A549 (cell line): ENCODE measurements at regions not wholly inside any gene's neighbourhood (a gene's known extent, or its start where the extent isn't known, plus 50 kb on each side); places are given as distances from the start of the nearest gene placed in this dataset.

Experiments
- ATAC-seq, 2 experiments: fragments of 200-7000 bp in 1 of 2; fragments of >200 bp in 1 of 2; cut with Nextera tagmentation in 1 of 2; cut with Tn5 transposase in 1 of 2; 3 replicates each; pipeline versions ENCODE4 v1.8.0 to v1.9.1; 2018 to 2020; ENCODE audit warnings: mild to moderate bottlenecking in 1 of 2, moderate library complexity in 1 of 2
- CTCF ChIA-PET: fragments of 300-600 bp; sonication (Branson Sonifier 250); formaldehyde crosslinking; extraction: SDS; loops from one replicate; lab custom pipeline; 2021; ENCODE audit warnings: antibody characterized with exemption, inconsistent platforms; lab: Yijun Ruan, JAX
- POLR2A ChIA-PET: fragments of 350-600 bp; formaldehyde crosslinking; extraction: SDS; loops from one replicate; lab custom pipeline; 2021; ENCODE audit warnings: antibody characterized with exemption, inconsistent platforms; lab: Yijun Ruan, JAX
- DNase-seq, 2 experiments: peaks; one replicate each; pipeline versions ENCODE4 v3.0.0 to v3.0.0-alpha.2; 2011 to 2016; ENCODE audit warnings: low read depth in 1 of 2, low spot score in 1 of 2
- FAIRE-seq: peaks from 2 replicates; lab custom pipeline; 2011; peaks lifted over from hg19 to GRCh38; lab: Jason Lieb, UNC
- H3K27ac ChIP-seq, 2 experiments: fragments of >200 bp; sonication (Bioruptor Twin); formaldehyde crosslinking; 3 replicates each; pipeline ENCODE4 v1.5.1; 2016 to 2017
- H3K4me1 ChIP-seq: fragments of >200 bp; sonication (Bioruptor Twin); formaldehyde crosslinking; 3 replicates; pipeline ENCODE4 v1.6.1; 2016
- H3K4me2 ChIP-seq: fragments of >200 bp; sonication (Bioruptor Twin); formaldehyde crosslinking; 3 replicates; pipeline ENCODE4 v1.6.1; 2016
- H3K4me3 ChIP-seq: fragments of >200 bp; sonication (Bioruptor Twin); formaldehyde crosslinking; 3 replicates; pipeline ENCODE4 v1.5.1; 2016
- H3K9me3 ChIP-seq: fragments of >200 bp; sonication (Bioruptor Twin); formaldehyde crosslinking; 3 replicates; pipeline ENCODE4 v1.6.1; 2016
- BHLHE40 ChIP-seq: IDR thresholded peaks from 2 replicates; pipeline ENCODE4 v1.6.1; 2012; ENCODE audit warnings: low read depth, low read length, inconsistent platforms
- CHD2 ChIP-seq: fragments of 150-350 bp; IDR thresholded peaks from 2 replicates; pipeline ENCODE4 v1.6.1; 2014; ENCODE audit warnings: low read length; ENCODE audit not compliant: partially characterized antibody
- EHF ChIP-seq: fragments of 250-450 bp; sonication (Bioruptor Pico); IDR thresholded peaks from 2 replicates; pipeline ENCODE4 v1.5.0; 2020; ENCODE audit warnings: mild to moderate bottlenecking
- ESRRA ChIP-seq: fragments of 150-350 bp; IDR thresholded peaks from 2 replicates; pipeline ENCODE4 v1.6.1; 2014; ENCODE audit warnings: mild to moderate bottlenecking, low read length, borderline replicate concordance
- FOXS1 ChIP-seq: fragments of 250-450 bp; sonication (Bioruptor Pico); IDR thresholded peaks from 2 replicates; pipeline ENCODE4 v1.5.0; 2020; ENCODE audit warnings: mild to moderate bottlenecking, moderate library complexity
- HOXA7 ChIP-seq: fragments of 250-450 bp; sonication (Bioruptor Pico); IDR thresholded peaks from 2 replicates; pipeline ENCODE4 v1.5.0; 2020; ENCODE audit warnings: mild to moderate bottlenecking, moderate library complexity
- MAFK ChIP-seq: fragments of 450-650 bp; IDR thresholded peaks from 2 replicates; pipeline ENCODE4 v1.6.1; 2014; ENCODE audit not compliant: partially characterized antibody
- NFE2L2 ChIP-seq: fragments of 150-350 bp; conservative IDR thresholded peaks from 2 replicates; pipeline ENCODE4 v1.6.1; 2014; ENCODE audit warnings: low read length
- NR3C1 ChIP-seq: fragments of >200 bp; sonication (Bioruptor Twin); formaldehyde crosslinking; IDR thresholded peaks from 3 replicates; pipeline ENCODE4 v1.6.1; 2017
- SMC3 ChIP-seq: fragments of >200 bp; sonication (Bioruptor Twin); formaldehyde crosslinking; IDR thresholded peaks from 3 replicates; pipeline ENCODE4 v1.6.1; 2018; ENCODE audit warnings: inconsistent platforms
- SREBF2 ChIP-seq: fragments of 450-650 bp; IDR thresholded peaks from 2 replicates; pipeline ENCODE4 v1.6.1; 2014; ENCODE audit warnings: mild to moderate bottlenecking, moderate library complexity
- ZSCAN20 ChIP-seq: fragments of 250-450 bp; sonication (Bioruptor Pico); IDR thresholded peaks from 2 replicates; pipeline ENCODE4 v1.8.0; 2022; ENCODE audit warnings: mild to moderate bottlenecking, moderate library complexity
- whole genome bisulfite sequencing: methylation state at CpG from one replicate; pipeline ENCODE4 v1.1.6; 2017; ENCODE audit errors: missing lambda C conversion rate; 5-methylcytosine and 5-hydroxymethylcytosine counted together
- TF ChIP-seq, protein P1 (sequence below): fragments of 250-450 bp; sonication (Bioruptor Pico); IDR thresholded peaks from 2 replicates; pipeline ENCODE4 v1.5.0; 2020; ENCODE audit warnings: low read depth, mild to moderate bottlenecking, moderate library complexity
- TF ChIP-seq, protein P2 (sequence below): fragments of 150-350 bp; IDR thresholded peaks from 2 replicates; pipeline ENCODE4 v1.6.1; 2014; ENCODE audit warnings: low read depth, mild to moderate bottlenecking, low read length
- TF ChIP-seq, protein P3 (sequence below): fragments of 200-600 bp; sonication (generic); IDR thresholded peaks from 2 replicates; pipeline ENCODE4 v1.6.1; 2016; ENCODE audit warnings: antibody characterized with exemption, mild to moderate bottlenecking, moderate library complexity
- TF ChIP-seq, protein P4 (sequence below): IDR thresholded peaks from 2 replicates; pipeline ENCODE4 v1.6.1; 2012

GRCh38 chr7:23942032-23942431, 232.0 kb downstream of the STK31 start:
- ATAC-seq (no peak), FAIRE-seq (no peak), DNase-seq (no peak)
- ChIA-PET POLR2A (no interaction called here), CTCF (no interaction called here)
- Histone ChIP-seq H3K4me3 (no peak overlapping the region), H3K4me1 (no peaks in the 10 kb centered on the region), H3K9me3 (no peaks in the 10 kb centered on the region), H3K4me2 (no peak overlapping the region), H3K27ac (no peak overlapping the region)
- no peak for TF ChIP-seq ESRRA
- TF ChIP-seq FOXS1 (CRISPR knock-in tag): no peak
- TF ChIP-seq CHD2: no peak
- peak; percentile 48 for TF ChIP-seq MAFK
- 56% methylated on average over 2 of the region's 2 CpGs for WGBS

DNA sequence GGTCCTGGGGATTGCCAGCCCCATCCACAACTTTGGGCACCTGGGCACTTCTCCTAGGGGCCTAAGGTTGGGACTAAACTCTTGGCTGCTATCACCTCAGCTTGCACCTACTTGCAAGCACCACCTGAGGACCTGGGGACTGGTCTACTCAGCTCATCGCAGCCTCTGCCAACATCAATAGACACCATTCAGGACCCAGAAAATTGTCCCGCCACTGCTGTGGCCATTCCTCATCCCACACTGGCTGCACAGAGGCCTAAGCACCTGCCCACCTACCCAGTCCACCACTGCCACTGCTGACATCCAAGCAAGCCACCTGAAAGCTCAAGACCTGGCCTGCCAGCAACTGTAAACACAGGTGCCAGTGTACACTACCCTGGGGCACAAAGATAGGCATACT, 234.1 kb downstream of the STK31 start:
- Histone ChIP-seq H3K9me3 (no peaks in the 10 kb centered on the region), H3K4me2 (no peak overlapping the region), H3K4me1 (no peaks in the 10 kb centered on the region), H3K27ac (no peak overlapping the region), H3K4me3 (no peak overlapping the region)
- ChIA-PET POLR2A (no interaction called here), CTCF (no interaction called here)
- FAIRE-seq: no peak
- TF ChIP-seq, protein P1, sequence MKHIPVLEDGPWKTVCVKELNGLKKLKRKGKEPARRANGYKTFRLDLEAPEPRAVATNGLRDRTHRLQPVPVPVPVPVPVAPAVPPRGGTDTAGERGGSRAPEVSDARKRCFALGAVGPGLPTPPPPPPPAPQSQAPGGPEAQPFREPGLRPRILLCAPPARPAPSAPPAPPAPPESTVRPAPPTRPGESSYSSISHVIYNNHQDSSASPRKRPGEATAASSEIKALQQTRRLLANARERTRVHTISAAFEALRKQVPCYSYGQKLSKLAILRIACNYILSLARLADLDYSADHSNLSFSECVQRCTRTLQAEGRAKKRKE (CRISPR knock-in tag): no peak
- TF ChIP-seq, protein P2, sequence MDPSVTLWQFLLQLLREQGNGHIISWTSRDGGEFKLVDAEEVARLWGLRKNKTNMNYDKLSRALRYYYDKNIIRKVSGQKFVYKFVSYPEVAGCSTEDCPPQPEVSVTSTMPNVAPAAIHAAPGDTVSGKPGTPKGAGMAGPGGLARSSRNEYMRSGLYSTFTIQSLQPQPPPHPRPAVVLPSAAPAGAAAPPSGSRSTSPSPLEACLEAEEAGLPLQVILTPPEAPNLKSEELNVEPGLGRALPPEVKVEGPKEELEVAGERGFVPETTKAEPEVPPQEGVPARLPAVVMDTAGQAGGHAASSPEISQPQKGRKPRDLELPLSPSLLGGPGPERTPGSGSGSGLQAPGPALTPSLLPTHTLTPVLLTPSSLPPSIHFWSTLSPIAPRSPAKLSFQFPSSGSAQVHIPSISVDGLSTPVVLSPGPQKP: no peak
- TF ChIP-seq BHLHE40 (no peak), ZSCAN20 (CRISPR knock-in tag) (no peak), SMC3 (no peak), HOXA7 (CRISPR knock-in tag) (no peak), NFE2L2 (no peak), EHF (no peak)
- TF ChIP-seq, protein P3, sequence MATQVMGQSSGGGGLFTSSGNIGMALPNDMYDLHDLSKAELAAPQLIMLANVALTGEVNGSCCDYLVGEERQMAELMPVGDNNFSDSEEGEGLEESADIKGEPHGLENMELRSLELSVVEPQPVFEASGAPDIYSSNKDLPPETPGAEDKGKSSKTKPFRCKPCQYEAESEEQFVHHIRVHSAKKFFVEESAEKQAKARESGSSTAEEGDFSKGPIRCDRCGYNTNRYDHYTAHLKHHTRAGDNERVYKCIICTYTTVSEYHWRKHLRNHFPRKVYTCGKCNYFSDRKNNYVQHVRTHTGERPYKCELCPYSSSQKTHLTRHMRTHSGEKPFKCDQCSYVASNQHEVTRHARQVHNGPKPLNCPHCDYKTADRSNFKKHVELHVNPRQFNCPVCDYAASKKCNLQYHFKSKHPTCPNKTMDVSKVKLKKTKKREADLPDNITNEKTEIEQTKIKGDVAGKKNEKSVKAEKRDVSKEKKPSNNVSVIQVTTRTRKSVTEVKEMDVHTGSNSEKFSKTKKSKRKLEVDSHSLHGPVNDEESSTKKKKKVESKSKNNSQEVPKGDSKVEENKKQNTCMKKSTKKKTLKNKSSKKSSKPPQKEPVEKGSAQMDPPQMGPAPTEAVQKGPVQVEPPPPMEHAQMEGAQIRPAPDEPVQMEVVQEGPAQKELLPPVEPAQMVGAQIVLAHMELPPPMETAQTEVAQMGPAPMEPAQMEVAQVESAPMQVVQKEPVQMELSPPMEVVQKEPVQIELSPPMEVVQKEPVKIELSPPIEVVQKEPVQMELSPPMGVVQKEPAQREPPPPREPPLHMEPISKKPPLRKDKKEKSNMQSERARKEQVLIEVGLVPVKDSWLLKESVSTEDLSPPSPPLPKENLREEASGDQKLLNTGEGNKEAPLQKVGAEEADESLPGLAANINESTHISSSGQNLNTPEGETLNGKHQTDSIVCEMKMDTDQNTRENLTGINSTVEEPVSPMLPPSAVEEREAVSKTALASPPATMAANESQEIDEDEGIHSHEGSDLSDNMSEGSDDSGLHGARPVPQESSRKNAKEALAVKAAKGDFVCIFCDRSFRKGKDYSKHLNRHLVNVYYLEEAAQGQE: no peak
- no peak for ATAC-seq
- DNase-seq: no peak
- 12% methylated on average over 2 of the region's 2 CpGs for WGBS

DNA sequence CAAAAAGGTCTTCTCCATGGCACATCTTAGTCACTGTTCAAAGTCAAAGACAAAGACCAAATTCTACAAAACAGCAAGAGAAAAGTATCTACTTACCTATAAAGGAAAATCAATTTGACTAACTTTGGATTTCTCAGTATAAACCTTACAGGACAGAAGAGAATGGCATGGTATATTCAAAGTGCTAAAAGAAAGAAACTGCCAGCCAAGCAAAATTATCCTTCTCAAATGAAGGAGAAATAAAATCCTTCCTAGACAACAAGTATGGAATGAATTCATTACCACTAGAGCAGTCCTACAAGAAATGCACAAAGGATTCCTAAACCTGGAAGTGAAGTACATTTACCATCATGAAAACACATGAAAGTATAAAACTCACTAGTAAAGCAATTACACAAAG, 235.5 kb downstream of the STK31 start:
- TF ChIP-seq SREBF2 (no peak), MAFK (peak; percentile 78)
- TF ChIP-seq, all 56 proteins: peak for 1
- Histone ChIP-seq H3K4me3 (no peak overlapping the region), H3K27ac (no peak overlapping the region), H3K4me1 (no peaks in the 10 kb centered on the region), H3K4me2 (no peak overlapping the region), H3K9me3 (no peaks in the 10 kb centered on the region)
- DNase-seq (no peak), ATAC-seq (no peak), FAIRE-seq (no peak)
- ChIA-PET CTCF (no interaction called here), POLR2A (no interaction called here)

DNA sequence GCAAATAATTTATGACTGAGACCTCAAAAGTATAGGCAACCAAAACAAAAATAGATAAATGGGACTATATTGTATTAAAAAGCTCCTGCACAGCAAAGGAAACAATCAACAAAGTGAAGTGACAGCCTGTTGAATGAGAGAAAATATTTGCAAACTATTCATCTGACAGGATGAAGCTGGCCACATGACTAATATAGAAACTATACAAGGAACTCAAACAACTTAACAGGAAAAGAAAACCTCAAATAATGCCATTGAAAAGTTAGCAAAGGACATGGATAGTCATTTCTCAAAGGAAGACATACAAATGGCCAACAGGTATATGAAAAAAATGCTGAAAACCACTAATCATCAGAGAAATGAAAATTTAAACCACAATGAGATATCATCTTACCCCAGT, 245.1 kb downstream of the STK31 start:
- no peaks in the 10 kb centered on the region for H3K9me3 ChIP-seq
- CTCF ChIA-PET: no interaction called here
- ATAC-seq (no peak), DNase-seq (no peak), FAIRE-seq (no peak)
- H3K4me2 ChIP-seq: no peak overlapping the region
- no peaks in the 10 kb centered on the region for H3K4me1 ChIP-seq
- no peak overlapping the region for H3K27ac ChIP-seq
- POLR2A ChIA-PET: no interaction called here
- TF ChIP-seq NR3C1: no peak
- TF ChIP-seq, protein P4, sequence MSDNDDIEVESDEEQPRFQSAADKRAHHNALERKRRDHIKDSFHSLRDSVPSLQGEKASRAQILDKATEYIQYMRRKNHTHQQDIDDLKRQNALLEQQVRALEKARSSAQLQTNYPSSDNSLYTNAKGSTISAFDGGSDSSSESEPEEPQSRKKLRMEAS: no peak
- no peak overlapping the region for H3K4me3 ChIP-seq
